ENCODE measurements at regions not wholly inside any gene's neighbourhood (a gene's known extent, or its start where the extent isn't known, plus 50 kb on each side); places are given as distances from the start of the nearest gene placed in this dataset.

- DNase-seq: no peak
- Histone ChIP-seq H3K9ac (ENCODE audit: low read depth, low read length) (no peak overlapping the region), H4K20me1 (ENCODE audit: insufficient read depth, low read length) (no peaks in the 10 kb centered on the region), H2BK15ac (ENCODE audit: low read depth, low read length) (no peak overlapping the region), H3K18ac (ENCODE audit: low read depth, low read length) (no peak overlapping the region), H2BK120ac (ENCODE audit: low read depth, low read length) (no peak overlapping the region), H3K4me3 (ENCODE audit: insufficient read depth, low read depth, low read length) (no peak overlapping the region), H2AK9ac (replicated peaks; ENCODE audit: low read depth, low read length, poor library complexity) (no peak overlapping the region), H3K4me2 (ENCODE audit: low read depth, low read length) (no peak overlapping the region), H3K23ac (ENCODE audit: low read depth, low read length) (no peak overlapping the region), H2AK5ac (ENCODE audit: low read depth, low read length) (no peak overlapping the region), H3K56ac (ENCODE audit: extremely low read depth, insufficient read depth, low read length) (no peak overlapping the region), H3K4ac (ENCODE audit: low read depth, low read length) (no peak overlapping the region), H2BK20ac (ENCODE audit: low read depth, low read length) (no peak overlapping the region), H3K79me1 (ENCODE audit: low read depth in 1 of 2, low read length in 2 of 2) (no peaks in the 10 kb centered on the region), H3K4me1 (ENCODE audit: control insufficient read depth, insufficient read depth, low read length) (no peaks in the 10 kb centered on the region), H2BK5ac (ENCODE audit: low read depth, low read length, poor library complexity, severe bottlenecking) (no peak overlapping the region), H3K9me1 (ENCODE audit: insufficient read depth, low read length) (no peaks in the 10 kb centered on the region; the same call in 1 of the 2 replicates), H3K27me3 (ENCODE audit: control insufficient read depth, insufficient read depth, low read length) (peaks cover 10% of the 10 kb centered on the region), H3K14ac (replicated peaks; ENCODE audit: low read depth, low read length) (no peak overlapping the region), H3K27ac (ENCODE audit: insufficient read depth, low read length) (no peak overlapping the region), H4K8ac (ENCODE audit: low read depth in 2 of 2, low read length in 2 of 2) (no peak overlapping the region), H2AFZ (replicated peaks; ENCODE audit: low read length, poor library complexity) (no peak overlapping the region), H4K5ac (ENCODE audit: low read depth, low read length) (no peak overlapping the region), H4K91ac (ENCODE audit: insufficient read depth, low read depth, low read length) (no peak overlapping the region), H3K9me3 (ENCODE audit: control insufficient read depth, insufficient read depth, low read length) (peaks cover 6% of the 10 kb centered on the region), H3K36me3 (ENCODE audit: control insufficient read depth, insufficient read depth, low read length) (no peaks in the 10 kb centered on the region)
- CTCF ChIA-PET: no interaction called here
- WGBS, 2 experiments (ENCODE audit: extremely low coverage in 2 of 2, insufficient read length in 1 of 2): no CpG with 5 or more reads among the region's 5 CpGs
- TF ChIP-seq RCOR1 (IDR thresholded peaks at IDR 0.05; ENCODE audit: insufficient replicate concordance, low read length) (no peak), RFX5 (IDR thresholded peaks at IDR 0.05; ENCODE audit: low read depth, low read length) (no peak), ELK1 (IDR thresholded peaks at IDR 0.05; ENCODE audit: borderline replicate concordance, low read depth, low read length) (no peak), CHD1 (IDR thresholded peaks at IDR 0.05; ENCODE audit: low read depth, low read length) (no peak), FOS (IDR thresholded peaks at IDR 0.05; ENCODE audit: low read depth, low read length) (no peak), USF2 (IDR thresholded peaks at IDR 0.05; ENCODE audit: low read depth, low read length) (no peak)
- TF ChIP-seq, protein P1, sequence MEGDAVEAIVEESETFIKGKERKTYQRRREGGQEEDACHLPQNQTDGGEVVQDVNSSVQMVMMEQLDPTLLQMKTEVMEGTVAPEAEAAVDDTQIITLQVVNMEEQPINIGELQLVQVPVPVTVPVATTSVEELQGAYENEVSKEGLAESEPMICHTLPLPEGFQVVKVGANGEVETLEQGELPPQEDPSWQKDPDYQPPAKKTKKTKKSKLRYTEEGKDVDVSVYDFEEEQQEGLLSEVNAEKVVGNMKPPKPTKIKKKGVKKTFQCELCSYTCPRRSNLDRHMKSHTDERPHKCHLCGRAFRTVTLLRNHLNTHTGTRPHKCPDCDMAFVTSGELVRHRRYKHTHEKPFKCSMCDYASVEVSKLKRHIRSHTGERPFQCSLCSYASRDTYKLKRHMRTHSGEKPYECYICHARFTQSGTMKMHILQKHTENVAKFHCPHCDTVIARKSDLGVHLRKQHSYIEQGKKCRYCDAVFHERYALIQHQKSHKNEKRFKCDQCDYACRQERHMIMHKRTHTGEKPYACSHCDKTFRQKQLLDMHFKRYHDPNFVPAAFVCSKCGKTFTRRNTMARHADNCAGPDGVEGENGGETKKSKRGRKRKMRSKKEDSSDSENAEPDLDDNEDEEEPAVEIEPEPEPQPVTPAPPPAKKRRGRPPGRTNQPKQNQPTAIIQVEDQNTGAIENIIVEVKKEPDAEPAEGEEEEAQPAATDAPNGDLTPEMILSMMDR (conservative IDR thresholded peaks at IDR 0.05; ENCODE audit: low read depth, low read length): no peak
- POLR2A ChIA-PET (ENCODE audit: unreplicated experiment): no interaction called here
- in situ Hi-C loops (cut with MboI; ENCODE audit: low sequenced_read_pairs): no loop called here
- dilution Hi-C loops (cut with HindIII; ENCODE audit: low sequenced_read_pairs, unreplicated experiment): no loop called here
- no TSS peak for BruUV-seq (replicated peaks)
- ATAC-seq (ENCODE audit: low read depth): no peak
- intact Hi-C loops (cut with micrococcal nuclease): no loop called here
Observed at GRCh38 chr17:5804251-5804650, 219.9 kb upstream of the NLRP1 start.
